DOHH2 (cell line): ENCODE measurements at regions not wholly inside any gene's neighbourhood (a gene's known extent, or its start where the extent isn't known, plus 50 kb on each side); places are given as distances from the start of the nearest gene placed in this dataset.

Experiments used
- H3F3A ChIP-seq: fragments of 200-600 bp; sonication (generic), shearing (Covaris generic); 2 replicates; pipeline ENCODE4 v1.6.0; 2016; ENCODE audit warnings: antibody characterized with exemption, mild to moderate bottlenecking; ENCODE audit not compliant: control insufficient read depth, insufficient read depth
- H3K27ac ChIP-seq: fragments of 200-600 bp; sonication (generic); 2 replicates; pipeline ENCODE4 v1.5.1; 2014; ENCODE audit warnings: low read depth, mild to moderate bottlenecking, low read length, moderate library complexity
- H3K27me3 ChIP-seq: fragments of 200-600 bp; sonication (generic); 2 replicates; pipeline ENCODE4 v1.6.1; 2014; ENCODE audit warnings: mild to moderate bottlenecking, low read length, mixed read lengths; ENCODE audit not compliant: control insufficient read depth
- H3K36me3 ChIP-seq: fragments of 200-600 bp; sonication (generic); 2 replicates; pipeline ENCODE4 v1.6.1; 2014; ENCODE audit warnings: mild to moderate bottlenecking, low read length, moderate library complexity, mixed read lengths; ENCODE audit not compliant: control insufficient read depth
- H3K4me1 ChIP-seq: fragments of 200-600 bp; sonication (generic); 2 replicates; pipeline ENCODE4 v1.6.1; 2014; ENCODE audit warnings: mild to moderate bottlenecking, low read length, mixed read lengths; ENCODE audit not compliant: control insufficient read depth
- H3K4me2 ChIP-seq: fragments of 200-600 bp; sonication (generic); 2 replicates; pipeline ENCODE4 v1.6.0; 2014; ENCODE audit warnings: mild to moderate bottlenecking, low read length, moderate library complexity
- H3K4me3 ChIP-seq: fragments of 200-600 bp; sonication (generic); 2 replicates; pipeline ENCODE4 v1.5.1; 2014; ENCODE audit warnings: mild to moderate bottlenecking, low read length, mixed read lengths
- H3K79me2 ChIP-seq: fragments of 200-600 bp; sonication (generic); 2 replicates; pipeline ENCODE4 v1.6.1; 2014; ENCODE audit warnings: mild to moderate bottlenecking, low read length, mixed read lengths; ENCODE audit not compliant: control insufficient read depth
- H3K9me2 ChIP-seq: fragments of 200-600 bp; sonication (generic); replicated peaks from 2 replicates; pipeline ENCODE4 v1.6.1; 2014; ENCODE audit warnings: mild to moderate bottlenecking, low read length, mixed read lengths; ENCODE audit not compliant: control insufficient read depth
- H3K9me3 ChIP-seq: fragments of 200-600 bp; sonication (generic); 2 replicates; pipeline ENCODE4 v1.6.1; 2014; ENCODE audit warnings: antibody characterized with exemption, low read length, mixed read lengths; ENCODE audit not compliant: control insufficient read depth, insufficient read depth
- H4K20me1 ChIP-seq: fragments of 200-600 bp; sonication (generic); 2 replicates; pipeline ENCODE4 v1.6.0; 2014; ENCODE audit warnings: low read depth, mild to moderate bottlenecking, antibody characterized with exemption, low read length, moderate library complexity; ENCODE audit not compliant: control insufficient read depth, insufficient read depth
- CTCF ChIP-seq: fragments of 200-600 bp; sonication (generic); IDR thresholded peaks from one replicate; pipeline ENCODE4 v1.5.1; 2014; ENCODE audit warnings: antibody characterized with exemption, mild to moderate bottlenecking, low read depth, low read length; ENCODE audit not compliant: poor library complexity, severe bottlenecking
- EZH2phosphoT487 ChIP-seq: fragments of 200-600 bp; sonication (generic); IDR thresholded peaks from 2 replicates; pipeline ENCODE4 v1.6.1; 2017; ENCODE audit warnings: borderline replicate concordance, mild to moderate bottlenecking, antibody characterized with exemption, low read length, moderate library complexity, mixed read lengths

- H3K9me3 ChIP-seq = no peaks in the 10 kb centered on the region
- no peak overlapping the region for H3K4me3 ChIP-seq
- no peak overlapping the region for H3K4me2 ChIP-seq
- H3F3A ChIP-seq = no peaks in the 10 kb centered on the region
- H3K79me2 ChIP-seq = no peaks in the 10 kb centered on the region
- TF ChIP-seq EZH2phosphoT487 (no peak), CTCF (no peak)
- no peaks in the 10 kb centered on the region for H3K9me2 ChIP-seq
- no peaks in the 10 kb centered on the region for H4K20me1 ChIP-seq
- no peaks in the 10 kb centered on the region for H3K27me3 ChIP-seq
- no peaks in the 10 kb centered on the region for H3K4me1 ChIP-seq
- H3K36me3 ChIP-seq = no peaks in the 10 kb centered on the region
- no peak overlapping the region for H3K27ac ChIP-seq
Observed at GRCh38 chr9:75589497-75589896, 301.0 kb upstream of the PCSK5 start.

- Histone ChIP-seq H3K4me2 (no peak overlapping the region), H3K27me3 (no peaks in the 10 kb centered on the region), H3K9me2 (no peaks in the 10 kb centered on the region), H3F3A (no peaks in the 10 kb centered on the region), H4K20me1 (no peaks in the 10 kb centered on the region), H3K27ac (no peak overlapping the region), H3K36me3 (no peaks in the 10 kb centered on the region), H3K4me3 (no peak overlapping the region), H3K79me2 (no peaks in the 10 kb centered on the region), H3K9me3 (no peaks in the 10 kb centered on the region), H3K4me1 (no peaks in the 10 kb centered on the region)
- TF ChIP-seq CTCF = no peak
Observed at GRCh38 chr9:75591972-75592371, 298.5 kb upstream of the PCSK5 start.

GRCh38 chr9:75592586-75592985, 297.9 kb upstream of the PCSK5 start:
- no peaks in the 10 kb centered on the region for H3K27me3 ChIP-seq
- H3K4me3 ChIP-seq = no peak overlapping the region
- H3K79me2 ChIP-seq = no peaks in the 10 kb centered on the region
- H3K4me1 ChIP-seq = no peaks in the 10 kb centered on the region
- no peak overlapping the region for H3K27ac ChIP-seq
- TF ChIP-seq CTCF = no peak
- TF ChIP-seq EZH2phosphoT487 = no peak
- H3F3A ChIP-seq = no peaks in the 10 kb centered on the region
- H3K9me2 ChIP-seq = no peaks in the 10 kb centered on the region
- H3K36me3 ChIP-seq = no peaks in the 10 kb centered on the region
- no peaks in the 10 kb centered on the region for H4K20me1 ChIP-seq
- no peak overlapping the region for H3K4me2 ChIP-seq
- no peaks in the 10 kb centered on the region for H3K9me3 ChIP-seq

- no peak overlapping the region for H3K27ac ChIP-seq
- H3K4me1 ChIP-seq = no peaks in the 10 kb centered on the region
- H3K79me2 ChIP-seq = no peaks in the 10 kb centered on the region
- no peak overlapping the region for H3K4me3 ChIP-seq
- no peaks in the 10 kb centered on the region for H3F3A ChIP-seq
- no peaks in the 10 kb centered on the region for H3K36me3 ChIP-seq
- TF ChIP-seq EZH2phosphoT487 (no peak), CTCF (no peak)
- H3K4me2 ChIP-seq = no peak overlapping the region
- H3K9me2 ChIP-seq = no peaks in the 10 kb centered on the region
- no peaks in the 10 kb centered on the region for H4K20me1 ChIP-seq
- no peaks in the 10 kb centered on the region for H3K9me3 ChIP-seq
- no peaks in the 10 kb centered on the region for H3K27me3 ChIP-seq
Observed at GRCh38 chr9:75593920-75594319, 296.6 kb upstream of the PCSK5 start.
